ENCODE measurements at regions not wholly inside any gene's neighbourhood (a gene's known extent, or its start where the extent isn't known, plus 50 kb on each side); places are given as distances from the start of the nearest gene placed in this dataset.
A peak's percentile ranks its signal among the peaks of the same experiment; 100 is the strongest.

GRCh38 chr3:73848173-73848906 lies 223.6 kb upstream of the PDZRN3 start:
- no peaks in the 10 kb centered on the region for H3K4me1 ChIP-seq (ENCODE audit: control insufficient read depth in 1 of 2, insufficient read depth in 2 of 2, low read length in 2 of 2)
- WGBS (ENCODE audit: extremely low coverage, insufficient coverage, insufficient read length) = no CpG with 5 or more reads among the region's 4 CpGs
- H3K18ac ChIP-seq (ENCODE audit: low read length) = no peak overlapping the region
- no peak overlapping the region for H2BK5ac ChIP-seq (ENCODE audit: low read depth, low read length, poor library complexity)
- no peak overlapping the region for H4K8ac ChIP-seq (ENCODE audit: low read depth, low read length)
- no peak overlapping the region for H2BK120ac ChIP-seq (ENCODE audit: insufficient read depth, low read length, poor library complexity)
- H3K9me3 ChIP-seq (ENCODE audit: insufficient read depth, low read depth, low read length) = no peaks in the 10 kb centered on the region
- no peak overlapping the region for H3K9ac ChIP-seq (ENCODE audit: low read length)
- no peak overlapping the region for H3K4ac ChIP-seq (ENCODE audit: low read depth, low read length)
- H3K4me2 ChIP-seq (ENCODE audit: low read length) = no peak overlapping the region
- H4K12ac ChIP-seq (ENCODE audit: low read depth, low read length) = no peak overlapping the region
- no peak overlapping the region for H3K23ac ChIP-seq (ENCODE audit: low read length)
- no peak overlapping the region for H2AFZ ChIP-seq (ENCODE audit: insufficient read depth, low read length, poor library complexity)
- H2AK5ac ChIP-seq (ENCODE audit: low read length) = no peak overlapping the region
- H3K14ac ChIP-seq (ENCODE audit: low read length) = no peak overlapping the region
- no peaks in the 10 kb centered on the region for H3K79me1 ChIP-seq (ENCODE audit: low read length)
- no peaks in the 10 kb centered on the region for H3K79me2 ChIP-seq (ENCODE audit: control insufficient read depth, insufficient read depth, low read length, poor library complexity)
- DNase-seq = peak; percentile 4 to 52
- H3K27ac ChIP-seq (ENCODE audit: low read depth, low read length) = no peak overlapping the region
- H3K27me3 ChIP-seq (ENCODE audit: insufficient read depth, low read length) = no peaks in the 10 kb centered on the region
- H3K36me3 ChIP-seq (ENCODE audit: control insufficient read depth in 1 of 2, insufficient read depth in 2 of 2, low read length in 2 of 2) = no peaks in the 10 kb centered on the region
- H4K91ac ChIP-seq (ENCODE audit: low read depth, low read length) = no peak overlapping the region
- no peak overlapping the region for H3K4me3 ChIP-seq (ENCODE audit: low read depth, low read length)
- H2BK12ac ChIP-seq (ENCODE audit: low read length) = no peak overlapping the region

GRCh38 chr3:73846951-73847350 lies 222.2 kb upstream of the PDZRN3 start:
- no peak overlapping the region for H3K27ac ChIP-seq (ENCODE audit: low read depth, low read length)
- no peak overlapping the region for H4K8ac ChIP-seq (ENCODE audit: low read depth, low read length)
- no peak overlapping the region for H2AK5ac ChIP-seq (ENCODE audit: low read length)
- no peak overlapping the region for H3K9ac ChIP-seq (ENCODE audit: low read length)
- H3K4me3 ChIP-seq (ENCODE audit: low read depth, low read length) = no peak overlapping the region
- no peak overlapping the region for H2BK5ac ChIP-seq (ENCODE audit: low read depth, low read length, poor library complexity)
- no peak overlapping the region for H3K23ac ChIP-seq (ENCODE audit: low read length)
- H2BK120ac ChIP-seq (ENCODE audit: insufficient read depth, low read length, poor library complexity) = no peak overlapping the region
- no peaks in the 10 kb centered on the region for H3K27me3 ChIP-seq (ENCODE audit: insufficient read depth, low read length)
- H3K4me1 ChIP-seq (ENCODE audit: control insufficient read depth in 1 of 2, insufficient read depth in 2 of 2, low read length in 2 of 2) = no peaks in the 10 kb centered on the region
- H3K14ac ChIP-seq (ENCODE audit: low read length) = no peak overlapping the region
- H3K79me2 ChIP-seq (ENCODE audit: control insufficient read depth, insufficient read depth, low read length, poor library complexity) = no peaks in the 10 kb centered on the region
- H3K18ac ChIP-seq (ENCODE audit: low read length) = no peak overlapping the region
- no peak overlapping the region for H2BK12ac ChIP-seq (ENCODE audit: low read length)
- no CpG with 5 or more reads among the region's 3 CpGs for WGBS (ENCODE audit: extremely low coverage, insufficient coverage, insufficient read length)
- no peak overlapping the region for H2AFZ ChIP-seq (ENCODE audit: insufficient read depth, low read length, poor library complexity)
- no peaks in the 10 kb centered on the region for H3K36me3 ChIP-seq (ENCODE audit: control insufficient read depth in 1 of 2, insufficient read depth in 2 of 2, low read length in 2 of 2)
- no peak overlapping the region for H3K4me2 ChIP-seq (ENCODE audit: low read length)
- no peak overlapping the region for H4K91ac ChIP-seq (ENCODE audit: low read depth, low read length)
- no peaks in the 10 kb centered on the region for H3K79me1 ChIP-seq (ENCODE audit: low read length)
- no peak for DNase-seq
- no peak overlapping the region for H3K4ac ChIP-seq (ENCODE audit: low read depth, low read length)
- H4K12ac ChIP-seq (ENCODE audit: low read depth, low read length) = no peak overlapping the region
- no peaks in the 10 kb centered on the region for H3K9me3 ChIP-seq (ENCODE audit: insufficient read depth, low read depth, low read length)

GRCh38 chr3:73839032-73839431 lies 214.3 kb upstream of the PDZRN3 start:
- H2BK120ac ChIP-seq (ENCODE audit: insufficient read depth, low read length, poor library complexity) = no peak overlapping the region
- H2BK12ac ChIP-seq (ENCODE audit: low read length) = no peak overlapping the region
- no peaks in the 10 kb centered on the region for H3K79me2 ChIP-seq (ENCODE audit: control insufficient read depth, insufficient read depth, low read length, poor library complexity)
- H2AFZ ChIP-seq (ENCODE audit: insufficient read depth, low read length, poor library complexity) = no peak overlapping the region
- H3K4me1 ChIP-seq (ENCODE audit: control insufficient read depth in 1 of 2, insufficient read depth in 2 of 2, low read length in 2 of 2) = no peaks in the 10 kb centered on the region
- H2BK5ac ChIP-seq (ENCODE audit: low read depth, low read length, poor library complexity) = no peak overlapping the region
- H3K4me3 ChIP-seq (ENCODE audit: low read depth, low read length) = no peak overlapping the region
- peaks cover 4% of the 10 kb centered on the region for H3K9me3 ChIP-seq (ENCODE audit: insufficient read depth, low read depth, low read length)
- H4K91ac ChIP-seq (ENCODE audit: low read depth, low read length) = no peak overlapping the region
- H3K4me2 ChIP-seq (ENCODE audit: low read length) = no peak overlapping the region
- H3K14ac ChIP-seq (ENCODE audit: low read length) = no peak overlapping the region
- no CpG with 5 or more reads among the region's 3 CpGs for WGBS (ENCODE audit: extremely low coverage, insufficient coverage, insufficient read length)
- H3K23ac ChIP-seq (ENCODE audit: low read length) = no peak overlapping the region
- H4K12ac ChIP-seq (ENCODE audit: low read depth, low read length) = no peak overlapping the region
- no peak overlapping the region for H3K18ac ChIP-seq (ENCODE audit: low read length)
- H3K36me3 ChIP-seq (ENCODE audit: control insufficient read depth in 1 of 2, insufficient read depth in 2 of 2, low read length in 2 of 2) = no peaks in the 10 kb centered on the region
- H3K9ac ChIP-seq (ENCODE audit: low read length) = no peak overlapping the region
- no peak overlapping the region for H4K8ac ChIP-seq (ENCODE audit: low read depth, low read length)
- H3K27ac ChIP-seq (ENCODE audit: low read depth, low read length) = no peak overlapping the region
- no peak overlapping the region for H3K4ac ChIP-seq (ENCODE audit: low read depth, low read length)
- DNase-seq = no peak
- H2AK5ac ChIP-seq (ENCODE audit: low read length) = no peak overlapping the region
- no peaks in the 10 kb centered on the region for H3K27me3 ChIP-seq (ENCODE audit: insufficient read depth, low read length)
- no peaks in the 10 kb centered on the region for H3K79me1 ChIP-seq (ENCODE audit: low read length)

GRCh38 chr3:73835945-73836344 lies 211.2 kb upstream of the PDZRN3 start:
- H2AFZ ChIP-seq (ENCODE audit: insufficient read depth, low read length, poor library complexity) = no peak overlapping the region
- H3K4me2 ChIP-seq (ENCODE audit: low read length) = no peak overlapping the region
- no peaks in the 10 kb centered on the region for H3K27me3 ChIP-seq (ENCODE audit: insufficient read depth, low read length)
- no peaks in the 10 kb centered on the region for H3K79me2 ChIP-seq (ENCODE audit: control insufficient read depth, insufficient read depth, low read length, poor library complexity)
- H2BK5ac ChIP-seq (ENCODE audit: low read depth, low read length, poor library complexity) = no peak overlapping the region
- no peak overlapping the region for H2BK12ac ChIP-seq (ENCODE audit: low read length)
- H3K23ac ChIP-seq (ENCODE audit: low read length) = no peak overlapping the region
- DNase-seq = no peak
- H2AK5ac ChIP-seq (ENCODE audit: low read length) = no peak overlapping the region
- H3K79me1 ChIP-seq (ENCODE audit: low read length) = no peaks in the 10 kb centered on the region
- no peak overlapping the region for H4K91ac ChIP-seq (ENCODE audit: low read depth, low read length)
- no peak overlapping the region for H3K18ac ChIP-seq (ENCODE audit: low read length)
- H2BK120ac ChIP-seq (ENCODE audit: insufficient read depth, low read length, poor library complexity) = no peak overlapping the region
- H3K9ac ChIP-seq (ENCODE audit: low read length) = no peak overlapping the region
- no peaks in the 10 kb centered on the region for H3K4me1 ChIP-seq (ENCODE audit: control insufficient read depth in 1 of 2, insufficient read depth in 2 of 2, low read length in 2 of 2)
- no peaks in the 10 kb centered on the region for H3K36me3 ChIP-seq (ENCODE audit: control insufficient read depth in 1 of 2, insufficient read depth in 2 of 2, low read length in 2 of 2)
- H3K4ac ChIP-seq (ENCODE audit: low read depth, low read length) = no peak overlapping the region
- H4K12ac ChIP-seq (ENCODE audit: low read depth, low read length) = no peak overlapping the region
- H4K8ac ChIP-seq (ENCODE audit: low read depth, low read length) = no peak overlapping the region
- H3K14ac ChIP-seq (ENCODE audit: low read length) = no peak overlapping the region
- H3K4me3 ChIP-seq (ENCODE audit: low read depth, low read length) = no peak overlapping the region
- H3K27ac ChIP-seq (ENCODE audit: low read depth, low read length) = no peak overlapping the region
- H3K9me3 ChIP-seq (ENCODE audit: insufficient read depth, low read depth, low read length) = peaks cover 4% of the 10 kb centered on the region

Measured in trophoblast cell (in vitro differentiated cells and primary cell).